HG03565 (cell line): ENCODE measurements at regions not wholly inside any gene's neighbourhood (a gene's known extent, or its start where the extent isn't known, plus 50 kb on each side); places are given as distances from the start of the nearest gene placed in this dataset.
"Not testable (repeated sequence)": the region's sequence is repeated elsewhere in the genome, so short reads cannot be mapped to it uniquely, and the experiment has no call there.

Experiments used
- ATAC-seq: cut with Tn5 transposase; IDR thresholded peaks from one replicate; pipeline ENCODE4 v1.9.1; 2021; ENCODE audit warnings: mild to moderate bottlenecking, moderate library complexity; ENCODE audit not compliant: unreplicated experiment

- not testable (repeated sequence) for ATAC-seq
These were observed 1361.4 kb downstream of the NCAM2 start for GRCh38 chr21:22359599-22359998.

- no peak for ATAC-seq
These were observed 1365.3 kb downstream of the NCAM2 start for GRCh38 chr21:22363504-22363903.

- ATAC-seq: no peak
These were observed 1366.0 kb downstream of the NCAM2 start for GRCh38 chr21:22364163-22364562.

- no peak for ATAC-seq
These were observed 1376.2 kb downstream of the NCAM2 start for GRCh38 chr21:22374218-22374969.

- not testable (repeated sequence) for ATAC-seq
These were observed 1379.6 kb downstream of the NCAM2 start for GRCh38 chr21:22377795-22378194.

GRCh38 chr21:22393324-22393723 is 1395.1 kb downstream of the NCAM2 start:
- no peak for ATAC-seq

- ATAC-seq: no peak
These were observed 1397.8 kb downstream of the NCAM2 start for GRCh38 chr21:22395965-22396364.

GRCh38 chr21:22399681-22400514 is 1401.7 kb downstream of the NCAM2 start:
- ATAC-seq: no peak

GRCh38 chr21:22409571-22409970 is 1411.4 kb downstream of the NCAM2 start:
- no peak for ATAC-seq

- ATAC-seq: no peak
These were observed 1418.3 kb downstream of the NCAM2 start for GRCh38 chr21:22416555-22416954.

- ATAC-seq: no peak
These were observed 1423.4 kb downstream of the NCAM2 start for GRCh38 chr21:22421416-22422180.

- no peak for ATAC-seq
These were observed 1440.3 kb downstream of the NCAM2 start for GRCh38 chr21:22438428-22439086.

GRCh38 chr21:22444990-22445389 is 1446.8 kb downstream of the NCAM2 start:
- ATAC-seq: no peak

- ATAC-seq: no peak
These were observed 1452.3 kb downstream of the NCAM2 start for GRCh38 chr21:22450507-22450906.

GRCh38 chr21:22456241-22456640 is 1458.0 kb downstream of the NCAM2 start:
- no peak for ATAC-seq

- no peak for ATAC-seq
These were observed 1470.7 kb downstream of the NCAM2 start for GRCh38 chr21:22468893-22469292.

- no peak for ATAC-seq
These were observed 1476.2 kb downstream of the NCAM2 start for GRCh38 chr21:22474403-22474802.

- ATAC-seq: no peak
These were observed 1478.0 kb downstream of the NCAM2 start for GRCh38 chr21:22476214-22476613.

- ATAC-seq: no peak
These were observed 1478.8 kb downstream of the NCAM2 start for GRCh38 chr21:22476726-22477646.

- no peak for ATAC-seq
These were observed 1491.8 kb downstream of the NCAM2 start for GRCh38 chr21:22490049-22490448.
